ENCODE measurements at regions not wholly inside any gene's neighbourhood (a gene's known extent, or its start where the extent isn't known, plus 50 kb on each side); places are given as distances from the start of the nearest gene placed in this dataset.

GRCh38 chr16:48745541-48745940 lies 135.6 kb upstream of the N4BP1 start:
- Histone ChIP-seq H3K36me3 (no peaks in the 10 kb centered on the region), H3K4me3 (no peak overlapping the region), H3K27ac (no peak overlapping the region), H3K4me1 (ENCODE audit: low read depth) (no peaks in the 10 kb centered on the region), H3K9me3 (ENCODE audit: low read depth) (no peaks in the 10 kb centered on the region), H3K27me3 (no peaks in the 10 kb centered on the region)
- no peak for TF ChIP-seq CTCF (IDR thresholded peaks at IDR 0.05; ENCODE audit: low read depth, low read length)
- DNase-seq (ENCODE audit: low read depth in 1 of 2, low spot score in 1 of 2), result no peak

DNA sequence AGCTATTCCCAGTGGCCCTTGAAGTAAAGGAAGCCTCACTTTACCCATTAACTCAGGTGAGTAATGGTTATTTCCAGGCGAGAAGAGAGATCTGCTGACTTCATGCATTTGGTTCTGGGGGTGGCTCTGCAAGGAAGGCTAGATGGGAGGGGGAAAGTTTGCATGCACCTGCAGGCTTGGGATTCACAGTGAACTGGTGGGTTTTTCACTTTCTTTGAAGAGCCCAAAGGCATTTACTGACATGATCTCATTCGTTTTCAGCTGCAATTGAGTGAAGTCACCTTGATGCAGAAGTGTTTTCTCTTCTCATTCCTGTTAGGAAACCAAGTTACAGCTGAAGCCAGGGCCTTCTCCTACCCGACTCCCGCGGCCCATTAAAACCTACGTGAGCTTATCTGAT lies 131.0 kb upstream of the N4BP1 start:
- Histone ChIP-seq H3K9me3 (ENCODE audit: low read depth) (no peaks in the 10 kb centered on the region), H3K4me3 (no peak overlapping the region), H3K27ac (no peak overlapping the region), H3K36me3 (no peaks in the 10 kb centered on the region), H3K4me1 (ENCODE audit: low read depth) (no peaks in the 10 kb centered on the region), H3K27me3 (no peaks in the 10 kb centered on the region)
- DNase-seq (ENCODE audit: low read depth in 1 of 2, low spot score in 1 of 2), result no peak
- no peak for TF ChIP-seq CTCF (IDR thresholded peaks at IDR 0.05; ENCODE audit: low read depth, low read length)

- no peak for DNase-seq (ENCODE audit: low read depth in 1 of 2, low spot score in 1 of 2)
- H3K4me1 ChIP-seq (ENCODE audit: low read depth), result no peaks in the 10 kb centered on the region
- H3K36me3 ChIP-seq, result no peaks in the 10 kb centered on the region
- H3K27me3 ChIP-seq, result no peaks in the 10 kb centered on the region
- H3K9me3 ChIP-seq (ENCODE audit: low read depth), result no peaks in the 10 kb centered on the region
- H3K4me3 ChIP-seq, result no peak overlapping the region
- no peak for TF ChIP-seq CTCF (IDR thresholded peaks at IDR 0.05; ENCODE audit: low read depth, low read length)
- H3K27ac ChIP-seq, result no peak overlapping the region
These were observed 124.2 kb upstream of the N4BP1 start for GRCh38 chr16:48734220-48734619.

GRCh38 chr16:48704710-48705109 lies 94.7 kb upstream of the N4BP1 start:
- Histone ChIP-seq H3K4me3 (no peak overlapping the region), H3K27me3 (no peaks in the 10 kb centered on the region), H3K4me1 (ENCODE audit: low read depth) (no peaks in the 10 kb centered on the region), H3K9me3 (ENCODE audit: low read depth) (no peaks in the 10 kb centered on the region), H3K36me3 (no peaks in the 10 kb centered on the region), H3K27ac (no peak overlapping the region)
- TF ChIP-seq CTCF (IDR thresholded peaks at IDR 0.05; ENCODE audit: low read depth, low read length), result no peak
- no peak for DNase-seq (ENCODE audit: low read depth in 1 of 2, low spot score in 1 of 2)

GRCh38 chr16:48687421-48688038 lies 77.5 kb upstream of the N4BP1 start:
- peak; percentile 79 to 82 for DNase-seq (ENCODE audit: low read depth in 1 of 2, low spot score in 1 of 2)
- Histone ChIP-seq H3K36me3 (no peaks in the 10 kb centered on the region), H3K4me3 (no peak overlapping the region), H3K9me3 (ENCODE audit: low read depth) (no peaks in the 10 kb centered on the region), H3K27me3 (no peaks in the 10 kb centered on the region), H3K4me1 (ENCODE audit: low read depth) (no peaks in the 10 kb centered on the region), H3K27ac (no peak overlapping the region)
- TF ChIP-seq CTCF (IDR thresholded peaks at IDR 0.05; ENCODE audit: low read depth, low read length), result peak; percentile 81

DNA sequence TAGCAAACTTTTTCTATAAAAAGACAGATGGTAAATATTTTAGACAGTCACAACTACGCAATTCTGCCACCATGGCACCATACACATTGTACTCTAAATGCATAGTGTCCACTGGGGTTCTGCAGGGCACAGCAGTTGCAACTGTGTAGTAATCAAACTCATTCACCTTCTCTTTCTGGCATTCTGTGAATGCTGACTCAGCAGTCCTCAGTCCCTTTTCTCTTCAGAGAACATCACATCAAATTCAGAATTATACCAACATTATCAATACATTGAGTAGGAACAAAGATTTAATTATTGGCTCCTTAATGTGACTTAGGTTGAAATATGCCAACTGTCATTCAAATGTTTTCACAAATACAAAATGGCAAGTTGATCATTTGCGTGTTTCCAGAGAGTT lies 74.2 kb upstream of the N4BP1 start:
- TF ChIP-seq CTCF (IDR thresholded peaks at IDR 0.05; ENCODE audit: low read depth, low read length), result no peak
- no peak overlapping the region for H3K4me3 ChIP-seq
- H3K36me3 ChIP-seq, result no peaks in the 10 kb centered on the region
- H3K9me3 ChIP-seq (ENCODE audit: low read depth), result no peaks in the 10 kb centered on the region
- H3K27me3 ChIP-seq, result no peaks in the 10 kb centered on the region
- no peak for DNase-seq (ENCODE audit: low read depth in 1 of 2, low spot score in 1 of 2)
- no peaks in the 10 kb centered on the region for H3K4me1 ChIP-seq (ENCODE audit: low read depth)
- H3K27ac ChIP-seq, result no peak overlapping the region
